Kidney epithelial cell (primary cell): ENCODE measurements at regions not wholly inside any gene's neighbourhood (a gene's known extent, or its start where the extent isn't known, plus 50 kb on each side); places are given as distances from the start of the nearest gene placed in this dataset.

Source experiments
- DNase-seq: peaks from one replicate; pipeline ENCODE4 v3.0.0-alpha.2; 2010; ENCODE audit warnings: low read depth
- H3K27me3 ChIP-seq: 2 replicates; pipeline ENCODE4 v1.6.0; 2011; ENCODE audit warnings: low read length; ENCODE audit not compliant: control insufficient read depth, insufficient read depth
- H3K36me3 ChIP-seq: 2 replicates; pipeline ENCODE4 v1.5.1; 2011; ENCODE audit warnings: low read length; ENCODE audit not compliant: control insufficient read depth, insufficient read depth
- H3K4me3 ChIP-seq: 2 replicates; pipeline ENCODE4 v1.5.1; 2011; ENCODE audit warnings: low read depth, mild to moderate bottlenecking, control low read depth, low read length
- CTCF ChIP-seq: IDR thresholded peaks from 2 replicates; pipeline ENCODE4 v1.5.1; 2011; ENCODE audit warnings: mild to moderate bottlenecking, moderate library complexity, low read length, control low read depth, inconsistent platforms; ENCODE audit not compliant: insufficient read depth, poor library complexity, severe bottlenecking

GRCh38 chr7:1310936-1311335, 78.3 kb downstream of the UNCX start:
- DNase-seq, result no peak

GRCh38 chr7:1311406-1312135, 78.9 kb downstream of the UNCX start:
- H3K36me3 ChIP-seq, result no peaks in the 10 kb centered on the region
- TF ChIP-seq CTCF, result no peak
- no peak for DNase-seq
- H3K4me3 ChIP-seq, result no peak overlapping the region
- peaks cover 2% of the 10 kb centered on the region for H3K27me3 ChIP-seq

More at GRCh38 chr7:1310936-1311335, 78.3 kb downstream of the UNCX start:
- peaks cover 2% of the 10 kb centered on the region for H3K27me3 ChIP-seq
- no peak for TF ChIP-seq CTCF
- no peak overlapping the region for H3K4me3 ChIP-seq
- H3K36me3 ChIP-seq, result no peaks in the 10 kb centered on the region

GRCh38 chr7:1312136-1313070, 79.7 kb downstream of the UNCX start:
- Histone ChIP-seq H3K27me3 (peaks cover 2% of the 10 kb centered on the region), H3K4me3 (no peak overlapping the region), H3K36me3 (no peaks in the 10 kb centered on the region)
- DNase-seq, result no peak
- no peak for TF ChIP-seq CTCF

GRCh38 chr7:1313613-1314012, 80.9 kb downstream of the UNCX start:
- TF ChIP-seq CTCF, result no peak
- H3K27me3 ChIP-seq, result peaks cover 6% of the 10 kb centered on the region
- no peaks in the 10 kb centered on the region for H3K36me3 ChIP-seq
- DNase-seq, result no peak
- no peak overlapping the region for H3K4me3 ChIP-seq

- no peak for TF ChIP-seq CTCF
- peaks cover 6% of the 10 kb centered on the region for H3K27me3 ChIP-seq
- H3K36me3 ChIP-seq, result no peaks in the 10 kb centered on the region
- DNase-seq, result no peak
- H3K4me3 ChIP-seq, result no peak overlapping the region
Observed at GRCh38 chr7:1314021-1314907, 81.6 kb downstream of the UNCX start.
